ENCODE measurements at regions not wholly inside any gene's neighbourhood (a gene's known extent, or its start where the extent isn't known, plus 50 kb on each side); places are given as distances from the start of the nearest gene placed in this dataset.

GRCh38 chr1:222910699-222911098 lies 95.9 kb downstream of the DISP1 start:
- TF ChIP-seq CTCF (IDR thresholded peaks at IDR 0.05) (no peak), POLR2A (IDR thresholded peaks at IDR 0.05) (no peak)

Data from heart left ventricle (tissue), 13 donors.